Effector memory CD8-positive, alpha-beta T cell (primary cell): ENCODE measurements at regions not wholly inside any gene's neighbourhood (a gene's known extent, or its start where the extent isn't known, plus 50 kb on each side); places are given as distances from the start of the nearest gene placed in this dataset.
"Not testable (repeated sequence)": the region's sequence is repeated elsewhere in the genome, so short reads cannot be mapped to it uniquely, and the experiment has no call there.

ENCODE experiments used
- ATAC-seq: fragments of 150-1000 bp; cut with Tn5 transposase; replicated peaks from 2 replicates; pipeline ENCODE4 v1.10.0; 2021; ENCODE audit warnings: mild to moderate bottlenecking, moderate library complexity
- DNase-seq, 3 experiments: peaks; one replicate each; pipeline ENCODE4 v3.0.0; 2021
- H3K27ac Mint-ChIP-seq, 2 donors: one replicate each; pipeline ENCODE4 v1.8.0; 2022; ENCODE audit warnings: mild to moderate bottlenecking in 2 of 2, mixed read lengths in 2 of 2, moderate library complexity in 2 of 2
- H3K27me3 Mint-ChIP-seq, 2 donors: one replicate each; pipeline ENCODE4 v1.8.0; 2022; ENCODE audit warnings: mixed read lengths in 2 of 2
- H3K36me3 Mint-ChIP-seq: one replicate; pipeline ENCODE4 v1.8.0; 2022; ENCODE audit warnings: mild to moderate bottlenecking, moderate library complexity, mixed read lengths; ENCODE audit not compliant: insufficient read depth
- H3K4me1 Mint-ChIP-seq, 2 donors: one replicate each; pipeline ENCODE4 v1.8.0; 2022; ENCODE audit warnings: low read depth in 2 of 2, mixed read lengths in 2 of 2
- H3K4me3 Mint-ChIP-seq, 2 donors: one replicate each; pipeline ENCODE4 v1.8.0; 2022; ENCODE audit warnings: mild to moderate bottlenecking in 2 of 2, mixed read lengths in 2 of 2, moderate library complexity in 2 of 2
- H3K9me3 Mint-ChIP-seq, 2 donors: one replicate each; pipeline ENCODE4 v1.8.0; 2022; ENCODE audit warnings: mixed read lengths in 2 of 2

DNA sequence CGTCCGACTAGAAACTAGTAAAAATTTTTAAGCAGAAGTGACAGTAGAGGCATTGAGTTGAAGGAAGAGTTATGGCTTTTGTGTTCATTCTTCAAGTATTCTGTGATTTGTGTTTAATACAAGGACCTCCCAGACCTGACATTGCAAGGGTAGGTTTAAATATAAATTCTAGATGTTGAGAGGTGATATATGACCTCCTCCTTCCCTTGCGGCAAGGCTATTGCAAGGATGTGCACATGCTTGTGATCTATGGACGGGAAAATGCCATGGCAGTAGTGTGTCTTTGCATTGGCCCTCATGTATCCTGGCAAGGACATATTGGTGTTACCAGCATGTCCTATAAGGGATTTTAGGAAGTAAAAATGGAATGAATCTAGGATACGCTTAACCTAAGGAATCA, 143.5 kb downstream of the NEDD1 start:
- Mint-ChIP-seq H3K27me3 (peaks cover 17 to 27% of the 10 kb centered on the region in 2 donors), H3K4me3 (no peak overlapping the region), H3K36me3 (no peaks in the 10 kb centered on the region), H3K27ac (no peak overlapping the region), H3K9me3 (no peaks in the 10 kb centered on the region), H3K4me1 (no peaks in the 10 kb centered on the region)
- DNase-seq (no peak), ATAC-seq (no peak)

DNA sequence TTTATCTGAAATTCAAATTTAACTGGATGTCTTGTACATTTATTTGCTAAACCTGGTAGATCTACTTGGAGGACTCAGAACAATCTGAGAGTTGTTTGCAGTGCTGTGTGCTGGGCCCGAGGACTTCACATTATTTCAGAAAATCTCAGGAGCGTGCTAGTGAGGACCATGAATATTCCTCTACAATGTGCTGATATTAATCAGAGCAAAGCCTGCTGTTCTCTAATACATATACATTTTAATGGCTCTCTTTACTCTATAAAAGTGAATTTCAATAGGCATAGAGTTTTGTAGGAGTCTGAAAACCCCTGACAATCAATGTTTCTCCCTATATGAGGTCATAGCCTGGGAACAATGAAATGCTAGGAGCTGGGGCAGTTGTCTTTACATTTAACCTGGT, 144.3 kb downstream of the NEDD1 start:
- DNase-seq (no peak), ATAC-seq (no peak)
- Mint-ChIP-seq H3K27me3 (peaks cover 17 to 27% of the 10 kb centered on the region in 2 donors), H3K9me3 (no peaks in the 10 kb centered on the region), H3K4me3 (no peak overlapping the region), H3K4me1 (no peaks in the 10 kb centered on the region), H3K36me3 (no peaks in the 10 kb centered on the region), H3K27ac (no peak overlapping the region)

DNA sequence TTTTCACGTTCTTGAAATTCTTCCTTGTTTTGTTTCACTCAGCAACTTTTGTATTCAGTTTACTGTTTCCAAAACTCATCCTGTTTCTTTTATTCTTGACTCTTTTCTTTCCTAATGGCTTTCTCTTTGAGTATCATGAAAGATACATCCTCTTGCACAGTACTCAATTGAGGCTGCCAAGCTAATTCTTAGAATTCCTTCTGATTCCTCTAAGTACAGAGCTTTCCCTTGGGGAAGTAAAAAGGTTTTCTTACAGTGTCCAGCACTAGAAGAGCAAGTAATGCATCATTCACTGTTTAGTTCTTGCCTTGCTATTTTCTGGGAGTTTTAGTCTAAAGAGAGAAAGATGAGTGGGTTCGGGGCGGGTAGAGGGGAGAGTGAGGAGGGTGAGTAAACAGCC, 154.1 kb downstream of the NEDD1 start:
- peaks cover 6 to 8% of the 10 kb centered on the region in 2 donors for H3K9me3 Mint-ChIP-seq
- no peak for DNase-seq
- H3K4me3 Mint-ChIP-seq = no peak overlapping the region
- peaks cover 7 to 20% of the 10 kb centered on the region in 2 donors for H3K27me3 Mint-ChIP-seq
- H3K27ac Mint-ChIP-seq = no peak overlapping the region
- H3K4me1 Mint-ChIP-seq = no peaks in the 10 kb centered on the region
- no peak for ATAC-seq
- no peaks in the 10 kb centered on the region for H3K36me3 Mint-ChIP-seq

DNA sequence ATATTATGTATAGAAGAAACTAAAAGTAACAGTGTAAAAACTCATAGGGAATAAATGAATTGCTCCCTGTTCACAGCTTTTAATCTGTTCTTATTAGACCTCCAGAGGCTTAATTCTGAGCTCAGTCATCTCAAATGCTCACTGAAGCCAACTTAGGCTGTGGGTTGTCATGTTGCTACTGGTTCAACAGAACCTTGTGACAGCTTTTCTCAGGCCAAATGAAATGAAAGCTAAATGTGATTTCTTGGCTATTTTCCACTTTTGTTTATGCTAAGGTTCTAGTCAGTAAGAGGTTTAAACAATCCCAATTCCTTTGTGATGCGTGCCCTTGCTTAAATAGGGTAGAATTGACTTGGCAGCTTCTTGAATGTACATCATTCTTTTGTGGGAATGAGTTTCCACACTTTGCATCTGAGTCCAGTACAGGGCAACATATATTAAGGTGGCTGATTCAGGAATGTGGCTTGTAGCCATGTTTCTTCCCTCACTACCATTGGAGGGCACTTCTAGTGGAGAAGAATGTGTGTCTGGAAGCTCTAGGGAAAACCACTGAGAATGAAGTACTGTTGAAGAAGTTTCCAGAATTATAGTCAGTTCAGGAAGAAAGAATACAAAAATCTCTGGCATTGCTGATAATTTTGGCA, 156.4 kb downstream of the NEDD1 start:
- H3K9me3 Mint-ChIP-seq = no peaks in the 10 kb centered on the region
- DNase-seq = no peak
- no peak overlapping the region for H3K4me3 Mint-ChIP-seq

DNA sequence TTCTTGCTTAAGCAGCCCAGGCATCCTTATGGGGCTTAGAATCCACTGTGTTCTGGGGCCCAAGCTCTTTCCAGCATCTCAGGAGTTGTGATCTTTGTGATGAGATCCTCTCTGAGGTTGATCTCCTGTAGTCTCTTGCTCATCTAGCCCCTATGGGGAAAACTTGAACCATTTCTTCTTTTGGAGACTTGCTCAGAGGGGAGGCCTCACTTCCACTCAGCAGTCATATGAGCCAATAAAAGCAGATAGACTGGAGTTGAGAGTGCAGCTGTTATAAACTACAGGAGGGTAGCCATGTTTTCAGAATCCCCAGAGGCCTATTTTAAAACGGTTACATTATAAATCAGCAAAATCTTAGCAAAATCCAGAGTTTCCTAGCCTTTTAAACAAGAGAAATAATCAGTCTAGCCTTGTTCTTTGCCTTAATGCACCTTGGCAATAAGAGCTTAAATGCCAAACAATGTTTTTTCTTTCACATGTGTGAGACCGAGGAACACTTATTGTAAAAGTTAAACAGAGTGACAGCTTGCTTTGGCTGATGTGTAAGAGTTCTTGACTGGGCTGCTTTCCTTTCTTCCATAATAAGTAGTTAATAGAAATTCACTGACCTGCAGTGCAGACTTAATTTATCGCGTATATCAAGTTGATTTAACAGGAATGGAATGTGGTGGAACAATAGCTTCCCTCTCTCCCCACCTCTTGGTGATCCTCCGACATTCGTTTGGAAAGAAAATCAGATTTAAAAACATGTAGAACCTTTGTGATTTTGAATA, 168.3 kb downstream of the NEDD1 start:
- ATAC-seq (no peak), DNase-seq (no peak)
- no peak overlapping the region for H3K27ac Mint-ChIP-seq
- H3K36me3 Mint-ChIP-seq = no peaks in the 10 kb centered on the region
- H3K27me3 Mint-ChIP-seq = peaks cover 10 to 11% of the 10 kb centered on the region in 2 donors
- H3K9me3 Mint-ChIP-seq = no peaks in the 10 kb centered on the region
- no peaks in the 10 kb centered on the region for H3K4me1 Mint-ChIP-seq
- H3K4me3 Mint-ChIP-seq = no peak overlapping the region

More for the DNA sequence above, 156.4 kb downstream of the NEDD1 start:
- no peaks in the 10 kb centered on the region for H3K4me1 Mint-ChIP-seq
- ATAC-seq = no peak
- H3K36me3 Mint-ChIP-seq = no peaks in the 10 kb centered on the region
- no peak overlapping the region for H3K27ac Mint-ChIP-seq
- peaks cover 7 to 20% of the 10 kb centered on the region in 2 donors for H3K27me3 Mint-ChIP-seq

DNA sequence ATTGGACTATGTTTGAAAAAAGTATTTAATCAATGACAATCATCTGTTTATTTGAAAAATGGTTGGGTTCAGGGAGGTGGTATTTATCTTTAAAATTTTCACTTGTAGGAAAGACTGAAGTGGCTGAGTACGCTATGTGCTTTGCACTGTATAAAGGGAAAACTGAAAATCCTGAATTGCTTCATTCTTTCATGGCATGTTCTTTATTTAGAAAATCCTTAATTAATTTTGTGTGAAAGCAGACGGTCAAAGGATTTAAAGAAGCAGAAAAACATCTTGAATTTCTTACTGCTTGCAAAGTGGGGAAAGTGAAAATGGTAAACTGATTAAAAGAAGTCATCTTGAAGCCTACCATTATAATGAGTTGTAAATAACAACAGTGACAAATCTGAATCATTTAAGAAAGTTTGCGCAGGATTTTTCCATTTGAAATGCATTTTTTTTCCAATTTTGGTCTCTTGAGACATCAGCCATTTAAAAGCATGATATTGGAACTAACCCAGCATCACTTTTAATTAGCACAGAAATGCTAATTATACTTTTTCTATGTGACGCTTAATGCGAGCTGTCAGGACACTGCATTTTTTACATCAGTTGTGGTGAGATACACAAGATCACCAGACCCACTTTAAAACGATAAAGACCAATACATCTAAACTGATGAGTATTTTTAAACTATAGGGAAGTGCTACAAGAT, 169.0 kb downstream of the NEDD1 start:
- Mint-ChIP-seq H3K27me3 (peaks cover 10 to 19% of the 10 kb centered on the region in 2 donors), H3K9me3 (no peaks in the 10 kb centered on the region), H3K27ac (no peak overlapping the region), H3K4me1 (no peaks in the 10 kb centered on the region), H3K36me3 (no peaks in the 10 kb centered on the region), H3K4me3 (no peak overlapping the region)
- no peak for ATAC-seq
- DNase-seq = no peak

DNA sequence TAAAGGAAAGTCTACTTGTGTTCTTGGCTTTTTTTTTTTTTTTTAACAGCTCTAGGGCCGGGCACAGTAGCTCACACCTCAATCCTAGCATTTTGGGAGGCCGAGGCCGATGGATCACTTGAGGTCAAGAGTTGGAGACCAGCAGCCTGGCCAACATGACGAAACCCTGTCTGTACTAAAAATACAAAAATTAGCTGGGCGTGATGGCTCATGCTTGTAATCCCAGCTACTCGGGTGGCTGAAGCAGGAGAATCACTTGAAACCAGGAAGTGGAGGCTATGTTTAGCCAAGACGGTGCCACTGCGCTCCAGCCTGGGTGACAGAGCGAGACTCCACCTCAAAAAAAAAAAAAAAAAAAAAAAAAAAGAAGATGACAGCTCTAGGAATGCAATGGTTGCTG, 169.9 kb downstream of the NEDD1 start:
- H3K4me1 Mint-ChIP-seq, H3K4me3 Mint-ChIP-seq, H3K9me3 Mint-ChIP-seq, ATAC-seq, H3K27ac Mint-ChIP-seq, DNase-seq, H3K36me3 Mint-ChIP-seq: not testable (repeated sequence)
- peaks cover 10 to 20% of the 10 kb centered on the region in 2 donors for H3K27me3 Mint-ChIP-seq

DNA sequence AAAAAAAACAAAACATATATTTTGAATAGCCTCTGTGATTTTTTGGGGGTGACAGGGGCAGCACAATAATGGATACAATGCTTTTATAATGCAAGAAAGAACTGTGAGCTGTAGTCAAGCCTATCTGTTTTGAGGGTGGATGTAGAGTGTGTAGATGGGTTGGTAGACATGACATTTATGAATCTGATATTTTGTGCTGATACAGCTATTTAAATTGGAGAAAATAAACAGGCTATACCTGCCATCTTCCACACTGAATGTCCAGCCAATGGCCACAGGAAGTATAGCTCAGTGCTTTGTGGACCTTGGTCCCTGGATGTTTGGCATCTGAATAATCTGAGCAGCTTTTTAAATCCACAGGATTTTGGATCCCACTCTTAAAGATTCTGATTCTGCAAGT, 175.0 kb downstream of the NEDD1 start:
- no peak for ATAC-seq
- H3K4me3 Mint-ChIP-seq = no peak overlapping the region
- H3K4me1 Mint-ChIP-seq = no peaks in the 10 kb centered on the region
- no peaks in the 10 kb centered on the region for H3K36me3 Mint-ChIP-seq
- H3K27me3 Mint-ChIP-seq = peaks cover 10 to 11% of the 10 kb centered on the region in 2 donors
- no peak overlapping the region for H3K27ac Mint-ChIP-seq
- DNase-seq = no peak
- H3K9me3 Mint-ChIP-seq = no peaks in the 10 kb centered on the region

DNA sequence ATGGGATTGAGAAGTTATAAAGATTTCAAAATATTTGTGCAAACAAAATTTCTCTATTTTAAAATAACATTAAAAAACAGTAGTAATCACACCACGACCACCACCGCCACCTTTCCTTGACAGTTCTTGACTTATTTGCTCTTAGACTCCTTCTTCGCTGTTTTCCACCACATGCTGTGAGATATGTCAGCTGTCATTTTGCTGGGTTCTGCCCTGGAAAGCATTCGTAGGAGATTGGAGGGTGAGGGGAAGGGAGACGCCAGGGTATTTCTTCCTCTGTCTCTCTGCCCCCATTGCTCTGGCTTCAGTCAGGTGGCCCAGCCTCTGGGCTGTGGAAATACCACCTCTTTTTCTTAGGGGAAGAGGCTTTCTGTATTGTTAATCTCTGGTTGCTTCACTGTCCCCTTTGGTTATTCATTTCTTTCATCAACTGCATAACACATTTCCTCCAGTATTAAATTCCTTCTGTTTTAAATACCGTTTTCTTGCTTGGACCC, 186.2 kb downstream of the NEDD1 start:
- H3K27me3 Mint-ChIP-seq = peaks cover 7 to 11% of the 10 kb centered on the region in 2 donors
- no peak for ATAC-seq
- no peaks in the 10 kb centered on the region for H3K4me1 Mint-ChIP-seq
- no peak for DNase-seq
- no peaks in the 10 kb centered on the region for H3K36me3 Mint-ChIP-seq
- H3K27ac Mint-ChIP-seq = no peak overlapping the region
- H3K4me3 Mint-ChIP-seq = no peak overlapping the region
- H3K9me3 Mint-ChIP-seq = no peaks in the 10 kb centered on the region

DNA sequence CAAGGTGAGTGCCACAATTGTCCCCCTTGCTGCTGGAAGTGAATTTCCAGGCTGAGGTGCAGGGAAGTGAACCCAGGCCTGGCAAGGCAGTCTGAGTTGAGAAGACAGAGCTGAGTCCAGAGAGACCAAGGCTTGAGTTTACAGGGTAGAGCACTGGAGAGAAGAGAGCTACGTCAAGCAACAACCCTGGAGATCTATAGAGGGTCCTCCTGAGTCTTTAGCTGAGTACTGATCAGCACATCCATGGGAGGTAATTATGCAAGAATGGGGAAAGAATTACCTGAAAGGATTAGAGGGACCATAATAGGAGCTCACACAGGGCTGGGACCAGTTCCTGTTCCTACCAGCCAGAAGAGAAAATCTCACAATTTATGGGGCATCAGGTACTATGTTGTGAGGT, 190.7 kb downstream of the NEDD1 start:
- Mint-ChIP-seq H3K9me3 (no peaks in the 10 kb centered on the region), H3K27me3 (peaks cover 7% of the 10 kb centered on the region in 2 donors), H3K27ac (no peak overlapping the region), H3K4me3 (no peak overlapping the region), H3K36me3 (no peaks in the 10 kb centered on the region), H3K4me1 (no peaks in the 10 kb centered on the region)
- ATAC-seq (no peak), DNase-seq (no peak)

DNA sequence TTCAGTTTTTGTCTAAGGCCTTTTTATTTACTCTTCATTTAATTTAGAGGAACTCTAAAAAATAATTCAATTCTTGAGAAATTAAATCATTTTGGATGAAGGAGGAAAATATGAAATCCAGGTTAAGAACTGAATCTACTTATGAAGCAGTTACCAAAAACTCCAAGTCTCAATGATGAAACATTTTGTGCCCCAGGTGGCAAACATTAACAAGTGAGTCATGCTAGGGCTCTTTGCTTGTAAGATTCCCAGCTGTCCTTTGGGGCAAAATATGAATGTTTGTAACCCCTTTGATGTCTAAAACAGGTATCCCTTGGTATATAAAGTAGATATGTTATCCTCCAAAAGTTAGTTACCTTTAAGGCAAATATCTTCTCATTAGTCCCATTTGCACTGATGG, 202.4 kb downstream of the NEDD1 start:
- Mint-ChIP-seq H3K4me3 (no peak overlapping the region), H3K4me1 (no peaks in the 10 kb centered on the region), H3K36me3 (no peaks in the 10 kb centered on the region), H3K27me3 (peaks cover 0 to 24% of the 10 kb centered on the region in 2 donors), H3K9me3 (peaks cover 2 to 18% of the 10 kb centered on the region in 2 donors), H3K27ac (no peak overlapping the region)
- ATAC-seq = no peak
- DNase-seq = no peak

DNA sequence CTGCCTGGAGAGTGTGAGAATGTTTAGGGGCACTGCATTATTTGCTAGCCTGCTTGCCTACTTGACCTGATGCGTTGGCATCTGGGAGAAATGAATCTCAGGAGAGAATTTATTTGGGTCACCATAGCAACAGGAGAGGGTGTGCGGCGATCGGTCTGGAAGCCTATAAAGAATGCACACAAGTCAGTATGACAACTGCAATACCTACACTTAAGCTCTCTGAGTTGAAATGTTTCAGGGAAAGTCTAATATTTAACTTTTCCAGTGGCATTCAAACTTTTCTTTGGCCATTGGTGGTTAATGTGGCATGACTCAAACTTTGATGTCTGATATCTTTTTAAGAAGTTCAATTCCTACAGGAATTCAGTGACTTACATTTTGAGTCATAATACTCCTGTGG, 205.1 kb downstream of the NEDD1 start:
- Mint-ChIP-seq H3K4me3 (no peak overlapping the region), H3K4me1 (no peaks in the 10 kb centered on the region), H3K27me3 (peaks cover 0 to 9% of the 10 kb centered on the region in 2 donors), H3K9me3 (peaks cover 0 to 3% of the 10 kb centered on the region in 2 donors), H3K27ac (no peak overlapping the region), H3K36me3 (no peaks in the 10 kb centered on the region)
- DNase-seq (no peak), ATAC-seq (no peak)

DNA sequence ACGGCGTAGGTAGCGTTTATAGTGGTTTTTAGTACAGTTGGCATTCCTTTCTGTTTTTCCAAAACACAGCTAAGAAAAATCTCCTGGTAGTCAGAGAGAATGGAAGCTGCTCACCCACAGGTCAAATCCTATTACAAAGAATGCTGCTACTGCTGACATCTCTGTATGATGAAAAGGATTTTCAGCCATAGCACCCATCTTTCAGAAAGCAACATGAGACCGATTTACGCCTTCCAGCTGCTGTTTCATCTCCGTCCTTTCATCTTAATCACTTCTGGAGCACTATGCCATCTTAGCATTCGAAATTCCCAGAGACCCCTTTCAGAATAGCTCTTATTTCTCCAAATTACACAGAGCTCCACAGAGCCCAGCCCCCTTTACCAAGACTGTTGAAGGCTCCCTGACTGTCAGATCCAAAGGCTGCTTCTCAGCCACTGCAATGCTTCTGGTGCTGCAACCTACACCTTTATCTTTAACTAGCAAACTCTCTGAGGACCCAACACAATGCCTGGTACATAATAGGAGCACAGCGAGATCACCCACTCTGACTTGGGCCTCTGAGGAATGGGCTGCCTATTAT, 211.8 kb downstream of the NEDD1 start:
- no peak for ATAC-seq
- Mint-ChIP-seq H3K27ac (no peak overlapping the region), H3K9me3 (peaks cover 0 to 3% of the 10 kb centered on the region in 2 donors), H3K27me3 (peaks cover 0 to 9% of the 10 kb centered on the region in 2 donors), H3K4me3 (no peak overlapping the region), H3K4me1 (no peaks in the 10 kb centered on the region), H3K36me3 (no peaks in the 10 kb centered on the region)
- no peak for DNase-seq
